AG04450 (cell line): ENCODE measurements at regions not wholly inside any gene's neighbourhood (a gene's known extent, or its start where the extent isn't known, plus 50 kb on each side); places are given as distances from the start of the nearest gene placed in this dataset.

Source experiments
- CTCF ChIA-PET: fragments of 300-600, 350-600 bp; formaldehyde crosslinking; extraction: SDS; loops from one replicate; lab custom pipeline; 2022; ENCODE audit warnings: antibody characterized with exemption, inconsistent platforms; lab: Charles Lee
- POLR2A ChIA-PET: fragments of 350-600 bp; formaldehyde crosslinking; extraction: SDS; loops from one replicate; lab custom pipeline; 2021; ENCODE audit warnings: antibody characterized with exemption, inconsistent platforms; lab: Yijun Ruan, JAX
- DNase-seq: peaks from one replicate; pipeline ENCODE4 v3.0.0-alpha.2; 2011; ENCODE audit warnings: low read depth, low spot score
- H3K27ac ChIP-seq: one replicate; pipeline ENCODE4 v1.5.1; 2012; ENCODE audit warnings: low read depth, low read length, control low read depth
- H3K27me3 ChIP-seq: one replicate; pipeline ENCODE4 v1.6.0; 2012; ENCODE audit warnings: low read length; ENCODE audit not compliant: control insufficient read depth, insufficient read depth
- H3K4me3 ChIP-seq: 2 replicates; pipeline ENCODE4 v1.5.1; 2011; ENCODE audit warnings: mild to moderate bottlenecking, low read depth, low read length, control low read depth
- H3K9me3 ChIP-seq: 2 replicates; pipeline ENCODE4 v1.5.1; 2012; ENCODE audit warnings: low read length; ENCODE audit not compliant: control insufficient read depth, insufficient read depth
- CTCF ChIP-seq: IDR thresholded peaks from 2 replicates; pipeline ENCODE4 v1.5.1; 2011; ENCODE audit warnings: low read depth, low read length, control low read depth, inconsistent platforms

DNA sequence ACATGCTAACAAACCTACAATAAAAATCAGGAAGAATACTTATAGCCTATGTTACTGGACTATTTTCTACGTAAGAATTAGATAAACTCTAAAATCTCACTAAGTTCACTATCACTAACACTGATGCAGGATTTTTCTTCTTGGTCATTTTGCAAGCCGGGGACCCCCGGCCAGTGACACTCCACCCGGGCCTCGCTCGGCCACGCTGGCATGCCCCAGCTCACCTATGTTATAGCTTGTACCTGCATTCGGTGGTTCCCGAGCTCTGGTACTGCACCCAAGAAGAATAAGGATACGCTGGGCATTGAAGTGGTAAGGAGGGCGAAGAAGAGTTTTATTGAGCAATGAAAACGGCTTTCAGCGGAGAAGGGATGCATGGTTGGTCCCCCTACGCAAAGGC lies 245.3 kb upstream of the NBEA start:
- no peak for DNase-seq
- ChIA-PET POLR2A (no interaction called here), CTCF (interaction anchor here (0.6 kb wide), 1 partner anchor 1847 kb away, joined by 3 read pairs; no protein-coding TSS in a partner anchor)

DNA sequence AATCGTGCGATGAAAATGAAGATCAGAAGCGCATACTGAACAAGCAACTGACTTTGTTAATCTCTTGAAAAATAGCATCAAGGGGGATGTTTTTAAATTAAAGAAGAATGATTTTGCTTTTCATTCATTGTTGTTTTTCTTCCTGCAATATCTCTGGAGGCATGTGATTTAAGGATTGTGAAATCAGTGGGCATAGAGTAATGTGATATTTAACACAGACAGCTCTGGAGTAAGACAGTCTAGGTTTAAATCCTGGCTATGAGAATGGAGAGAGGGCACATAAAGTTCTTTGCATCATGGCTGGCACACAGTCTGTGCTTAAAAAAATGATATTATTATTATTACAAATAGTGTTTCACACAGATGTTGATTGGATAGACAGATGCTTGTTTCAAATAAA lies 243.1 kb upstream of the NBEA start:
- DNase-seq, result no peak
- CTCF ChIA-PET, result no interaction called here
- no peaks in the 10 kb centered on the region for H3K27me3 ChIP-seq

More for the DNA sequence above, 245.3 kb upstream of the NBEA start:
- H3K27ac ChIP-seq, result no peak overlapping the region
- no peak overlapping the region for H3K4me3 ChIP-seq
- H3K9me3 ChIP-seq, result no peaks in the 10 kb centered on the region; the same call in 1 of the 2 replicates
- TF ChIP-seq CTCF, result no peak
- H3K27me3 ChIP-seq, result no peaks in the 10 kb centered on the region

GRCh38 chr13:34700155-34700554 lies 241.9 kb upstream of the NBEA start:
- no peak for DNase-seq
- Histone ChIP-seq H3K27ac (no peak overlapping the region), H3K4me3 (no peak overlapping the region), H3K27me3 (no peaks in the 10 kb centered on the region), H3K9me3 (no peaks in the 10 kb centered on the region; the same call in 1 of the 2 replicates)
- TF ChIP-seq CTCF, result no peak
- ChIA-PET CTCF (no interaction called here), POLR2A (no interaction called here)

More for the DNA sequence above, 243.1 kb upstream of the NBEA start:
- TF ChIP-seq CTCF, result no peak
- H3K4me3 ChIP-seq, result no peak overlapping the region
- no peak overlapping the region for H3K27ac ChIP-seq
- POLR2A ChIA-PET, result no interaction called here
- no peaks in the 10 kb centered on the region; the same call in 1 of the 2 replicates for H3K9me3 ChIP-seq

DNA sequence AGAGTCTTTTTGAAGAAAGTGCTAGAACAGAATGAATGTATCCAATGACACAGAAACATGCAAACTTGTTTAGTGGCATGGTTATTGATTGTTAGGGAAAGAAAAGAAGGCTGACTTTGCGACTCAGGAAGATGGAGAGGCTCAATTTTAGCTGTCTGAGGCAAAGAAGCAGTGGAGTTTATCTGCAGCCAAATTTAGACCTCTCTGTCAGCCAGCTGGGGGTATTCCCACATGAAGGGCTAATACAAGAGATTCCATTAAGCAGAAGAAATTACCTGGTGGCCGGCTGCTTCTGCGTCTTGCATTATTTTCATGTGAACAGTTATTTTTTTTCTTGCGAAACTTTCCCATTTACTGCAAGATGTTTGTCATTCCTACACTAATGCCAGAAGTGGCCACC lies 240.2 kb upstream of the NBEA start:
- CTCF ChIA-PET, result no interaction called here
- DNase-seq, result no peak
- TF ChIP-seq CTCF, result no peak
- H3K27me3 ChIP-seq, result no peaks in the 10 kb centered on the region
- no peak overlapping the region for H3K27ac ChIP-seq
- no peak overlapping the region for H3K4me3 ChIP-seq
- H3K9me3 ChIP-seq, result no peaks in the 10 kb centered on the region
- POLR2A ChIA-PET, result no interaction called here

DNA sequence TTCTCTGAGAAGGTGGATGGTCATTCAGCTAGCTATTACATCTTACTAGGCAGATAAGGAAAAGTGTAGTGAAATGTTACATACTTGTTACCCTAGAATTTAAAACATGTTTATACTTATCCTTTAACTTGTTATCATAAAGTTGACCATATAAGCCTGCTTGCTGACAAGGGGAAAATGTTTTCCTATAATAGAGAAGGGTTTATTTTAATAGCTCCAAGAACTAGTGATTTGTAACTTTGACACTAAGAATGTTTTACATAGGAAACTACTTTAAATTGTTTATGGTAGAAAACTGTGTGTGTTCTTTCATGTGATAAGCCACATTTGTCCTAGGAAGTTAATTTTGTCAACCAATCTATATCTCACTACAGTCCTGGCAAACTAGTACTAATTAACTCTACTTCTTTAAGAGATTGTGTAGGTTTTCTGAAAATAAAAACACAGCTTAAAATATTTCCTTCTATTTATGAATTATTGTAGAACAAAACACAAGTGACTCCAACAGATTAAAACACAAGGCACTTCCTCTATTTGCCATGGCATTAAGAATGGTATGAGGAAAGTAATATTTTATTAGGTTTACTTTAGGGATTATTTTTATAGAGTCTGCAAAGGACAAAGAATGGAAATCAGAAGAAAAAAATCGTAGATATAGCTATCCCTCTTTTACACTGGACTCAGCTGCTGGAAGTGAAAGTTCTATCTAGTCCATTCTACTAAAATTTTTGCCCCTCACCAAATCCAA lies 233.3 kb upstream of the NBEA start:
- no peak overlapping the region for H3K4me3 ChIP-seq
- H3K27me3 ChIP-seq, result no peaks in the 10 kb centered on the region
- ChIA-PET CTCF (no interaction called here), POLR2A (no interaction called here)
- H3K27ac ChIP-seq, result no peak overlapping the region
- H3K9me3 ChIP-seq, result no peaks in the 10 kb centered on the region
- TF ChIP-seq CTCF, result no peak
- no peak for DNase-seq
